ENCODE measurements at regions not wholly inside any gene's neighbourhood (a gene's known extent, or its start where the extent isn't known, plus 50 kb on each side); places are given as distances from the start of the nearest gene placed in this dataset.

GRCh38 chr10:61356354-61356753 lies 96.8 kb downstream of the TMEM26 start:
- DNase-seq (ENCODE audit: low spot score): no peak

- DNase-seq (ENCODE audit: low spot score): no peak
Observed at GRCh38 chr10:61355211-61355610, 98.0 kb downstream of the TMEM26 start.

- no peak for DNase-seq (ENCODE audit: low spot score)
Observed at GRCh38 chr10:61354401-61354975, 98.7 kb downstream of the TMEM26 start.

GRCh38 chr10:61350794-61351193 lies 102.4 kb downstream of the TMEM26 start:
- no peak for DNase-seq (ENCODE audit: low spot score)

GRCh38 chr10:61350068-61350467 lies 103.1 kb downstream of the TMEM26 start:
- no peak for DNase-seq (ENCODE audit: low spot score)

- DNase-seq (ENCODE audit: low spot score): no peak
Observed at GRCh38 chr10:61346796-61347413, 106.3 kb downstream of the TMEM26 start.

- DNase-seq (ENCODE audit: low spot score): no peak
Observed at GRCh38 chr10:61343796-61344195, 109.4 kb downstream of the TMEM26 start.

- DNase-seq (ENCODE audit: low spot score): no peak
Observed at GRCh38 chr10:61342858-61343572, 110.2 kb downstream of the TMEM26 start.

- DNase-seq (ENCODE audit: low spot score): no peak
Observed at GRCh38 chr10:61341008-61341407, 112.2 kb downstream of the TMEM26 start.

GRCh38 chr10:61338146-61338545 lies 115.0 kb downstream of the TMEM26 start:
- DNase-seq (ENCODE audit: low spot score): no peak

- DNase-seq (ENCODE audit: low spot score): no peak
Observed at GRCh38 chr10:61337741-61338140, 115.4 kb downstream of the TMEM26 start.

- no peak for DNase-seq (ENCODE audit: low spot score)
Observed at GRCh38 chr10:61336831-61337230, 116.3 kb downstream of the TMEM26 start.

- no peak for DNase-seq (ENCODE audit: low spot score)
Observed at GRCh38 chr10:61335359-61335758, 117.8 kb downstream of the TMEM26 start.

GRCh38 chr10:61332581-61332980 lies 120.6 kb downstream of the TMEM26 start:
- no peak for DNase-seq (ENCODE audit: low spot score)

GRCh38 chr10:61330669-61331068 lies 122.5 kb downstream of the TMEM26 start:
- no peak for DNase-seq (ENCODE audit: low spot score)

- no peak for DNase-seq (ENCODE audit: low spot score)
Observed at GRCh38 chr10:61329854-61330253, 123.3 kb downstream of the TMEM26 start.

GRCh38 chr10:61325223-61325960 lies 127.8 kb downstream of the TMEM26 start:
- DNase-seq (ENCODE audit: low spot score): no peak

GRCh38 chr10:61323726-61324125 lies 129.5 kb downstream of the TMEM26 start:
- no peak for DNase-seq (ENCODE audit: low spot score)

- no peak for DNase-seq (ENCODE audit: low spot score)
Observed at GRCh38 chr10:61321041-61321857, 131.9 kb downstream of the TMEM26 start.

GRCh38 chr10:61320257-61320587 lies 133.0 kb downstream of the TMEM26 start:
- no peak for DNase-seq (ENCODE audit: low spot score)

- DNase-seq (ENCODE audit: low spot score): no peak
Observed at GRCh38 chr10:61319386-61320256, 133.6 kb downstream of the TMEM26 start.
